ENCODE measurements at regions not wholly inside any gene's neighbourhood (a gene's known extent, or its start where the extent isn't known, plus 50 kb on each side); places are given as distances from the start of the nearest gene placed in this dataset.

DNA sequence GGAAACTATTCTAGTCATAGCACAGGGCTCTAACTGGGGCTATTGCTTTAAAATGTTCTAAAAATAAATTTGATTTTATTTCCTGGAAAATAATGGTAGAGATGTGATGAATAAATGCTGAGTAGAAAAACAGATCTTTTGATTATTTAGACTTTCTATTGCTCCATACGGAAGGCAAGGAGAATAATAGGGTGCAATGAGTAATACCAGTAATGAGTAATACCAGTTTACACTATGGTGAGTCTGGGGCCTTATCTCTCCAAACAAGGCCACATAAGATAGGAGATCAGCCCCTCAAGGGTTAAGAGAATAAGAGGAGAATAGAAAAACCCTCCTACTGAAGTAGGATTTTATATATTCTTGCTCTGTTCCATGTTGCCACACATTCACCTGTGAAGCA is 390.4 kb downstream of the KLF5 start:
- Histone ChIP-seq H4K20me1 (ENCODE audit: insufficient read depth, low read length) (no peaks in the 10 kb centered on the region), H3F3A (ENCODE audit: insufficient read depth, low read length) (no peaks in the 10 kb centered on the region), H3K79me2 (ENCODE audit: insufficient read depth, low read length) (no peaks in the 10 kb centered on the region), H3K9me2 (ENCODE audit: low read depth, low read length) (no peaks in the 10 kb centered on the region), H3K4me3 (ENCODE audit: low read depth, low read length, poor library complexity, severe bottlenecking) (no peak overlapping the region), H3K4me2 (ENCODE audit: low read length) (no peak overlapping the region), H3K27ac (ENCODE audit: low read depth, low read length, poor library complexity, severe bottlenecking) (no peak overlapping the region), H3K36me3 (ENCODE audit: insufficient read depth, low read length) (no peaks in the 10 kb centered on the region), H3K4me1 (ENCODE audit: insufficient read depth, low read length, severe bottlenecking) (no peaks in the 10 kb centered on the region), H2AFZ (ENCODE audit: low read length) (no peak overlapping the region), H3K9me3 (ENCODE audit: low read length) (no peaks in the 10 kb centered on the region), H3K9ac (ENCODE audit: low read length) (no peak overlapping the region), H3K27me3 (ENCODE audit: insufficient read depth, low read length) (no peaks in the 10 kb centered on the region)
- no peak for TF ChIP-seq EZH2 (IDR thresholded peaks at IDR 0.05; ENCODE audit: borderline replicate concordance, low read length)
- TF ChIP-seq, protein P1, sequence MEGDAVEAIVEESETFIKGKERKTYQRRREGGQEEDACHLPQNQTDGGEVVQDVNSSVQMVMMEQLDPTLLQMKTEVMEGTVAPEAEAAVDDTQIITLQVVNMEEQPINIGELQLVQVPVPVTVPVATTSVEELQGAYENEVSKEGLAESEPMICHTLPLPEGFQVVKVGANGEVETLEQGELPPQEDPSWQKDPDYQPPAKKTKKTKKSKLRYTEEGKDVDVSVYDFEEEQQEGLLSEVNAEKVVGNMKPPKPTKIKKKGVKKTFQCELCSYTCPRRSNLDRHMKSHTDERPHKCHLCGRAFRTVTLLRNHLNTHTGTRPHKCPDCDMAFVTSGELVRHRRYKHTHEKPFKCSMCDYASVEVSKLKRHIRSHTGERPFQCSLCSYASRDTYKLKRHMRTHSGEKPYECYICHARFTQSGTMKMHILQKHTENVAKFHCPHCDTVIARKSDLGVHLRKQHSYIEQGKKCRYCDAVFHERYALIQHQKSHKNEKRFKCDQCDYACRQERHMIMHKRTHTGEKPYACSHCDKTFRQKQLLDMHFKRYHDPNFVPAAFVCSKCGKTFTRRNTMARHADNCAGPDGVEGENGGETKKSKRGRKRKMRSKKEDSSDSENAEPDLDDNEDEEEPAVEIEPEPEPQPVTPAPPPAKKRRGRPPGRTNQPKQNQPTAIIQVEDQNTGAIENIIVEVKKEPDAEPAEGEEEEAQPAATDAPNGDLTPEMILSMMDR (IDR thresholded peaks at IDR 0.05; ENCODE audit: low read length): no peak

DNA sequence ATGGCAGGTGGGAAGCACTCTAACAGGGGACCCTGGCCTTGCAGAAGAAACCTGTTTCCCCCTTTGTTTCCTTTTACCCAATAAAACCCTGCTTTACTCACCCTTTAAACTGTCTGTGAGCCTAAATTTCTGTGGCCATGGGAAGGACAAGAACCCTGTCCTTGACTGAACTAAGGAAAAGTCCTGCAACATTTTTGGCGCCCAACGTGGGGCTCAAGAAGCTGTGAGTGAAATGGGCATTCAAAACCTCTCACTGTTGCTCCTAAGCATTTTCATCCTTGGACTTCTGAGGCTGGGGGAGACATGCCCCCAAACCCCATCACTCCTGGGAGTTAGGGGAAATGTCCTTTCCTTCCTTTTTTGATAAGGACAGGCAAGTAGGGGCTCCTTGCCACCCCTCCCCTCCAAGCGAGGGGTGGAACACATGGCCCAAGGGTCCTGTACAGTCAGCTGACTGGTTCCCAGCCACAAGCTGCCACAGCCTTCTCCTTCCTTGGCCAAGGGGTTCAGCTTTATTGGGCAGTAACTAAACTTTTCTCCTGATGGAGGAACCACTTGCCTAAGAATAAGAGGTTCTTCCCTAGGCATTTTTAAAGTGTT is 381.6 kb downstream of the KLF5 start:
- Histone ChIP-seq H3K27ac (ENCODE audit: low read depth, low read length, poor library complexity, severe bottlenecking) (no peak overlapping the region), H3K9me2 (ENCODE audit: low read depth, low read length) (no peaks in the 10 kb centered on the region), H3K4me3 (ENCODE audit: low read depth, low read length, poor library complexity, severe bottlenecking) (no peak overlapping the region), H3K4me2 (ENCODE audit: low read length) (no peak overlapping the region), H3K4me1 (ENCODE audit: insufficient read depth, low read length, severe bottlenecking) (no peaks in the 10 kb centered on the region), H2AFZ (ENCODE audit: low read length) (no peak overlapping the region), H3F3A (ENCODE audit: insufficient read depth, low read length) (no peaks in the 10 kb centered on the region), H4K20me1 (ENCODE audit: insufficient read depth, low read length) (no peaks in the 10 kb centered on the region), H3K27me3 (ENCODE audit: insufficient read depth, low read length) (no peaks in the 10 kb centered on the region), H3K36me3 (ENCODE audit: insufficient read depth, low read length) (no peaks in the 10 kb centered on the region), H3K9ac (ENCODE audit: low read length) (no peak overlapping the region), H3K9me3 (ENCODE audit: low read length) (peaks cover 17% of the 10 kb centered on the region), H3K79me2 (ENCODE audit: insufficient read depth, low read length) (no peaks in the 10 kb centered on the region)
- TF ChIP-seq EZH2 (IDR thresholded peaks at IDR 0.05; ENCODE audit: borderline replicate concordance, low read length): no peak
- TF ChIP-seq, protein P1 (IDR thresholded peaks at IDR 0.05; ENCODE audit: low read length): no peak

DNA sequence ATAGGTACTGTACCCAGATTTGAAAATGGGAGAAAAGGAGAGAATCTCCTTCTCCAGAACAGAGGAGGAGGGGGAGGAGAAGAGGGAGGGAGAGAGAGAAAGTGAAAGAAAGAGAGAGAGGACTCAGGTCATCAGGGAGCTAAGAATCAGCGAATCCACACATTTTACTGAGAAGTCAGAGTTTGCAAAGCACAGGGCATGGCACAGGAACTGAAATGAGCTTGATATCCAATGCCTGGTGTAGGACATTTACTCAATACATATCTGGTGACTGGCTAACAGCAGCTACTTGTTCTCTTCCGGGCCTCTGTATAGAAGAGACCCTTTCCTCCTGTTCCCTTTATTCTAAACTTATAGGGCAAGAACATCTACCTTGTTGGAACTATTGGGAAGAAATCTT is 375.1 kb downstream of the KLF5 start:
- TF ChIP-seq, protein P1 (IDR thresholded peaks at IDR 0.05; ENCODE audit: low read length): no peak
- TF ChIP-seq EZH2 (IDR thresholded peaks at IDR 0.05; ENCODE audit: borderline replicate concordance, low read length): no peak
- Histone ChIP-seq H3K79me2 (ENCODE audit: insufficient read depth, low read length) (no peaks in the 10 kb centered on the region), H3K27me3 (ENCODE audit: insufficient read depth, low read length) (no peaks in the 10 kb centered on the region), H3K4me2 (ENCODE audit: low read length) (no peak overlapping the region), H3F3A (ENCODE audit: insufficient read depth, low read length) (no peaks in the 10 kb centered on the region), H3K9ac (ENCODE audit: low read length) (no peak overlapping the region), H4K20me1 (ENCODE audit: insufficient read depth, low read length) (no peaks in the 10 kb centered on the region), H3K27ac (ENCODE audit: low read depth, low read length, poor library complexity, severe bottlenecking) (no peak overlapping the region), H3K4me3 (ENCODE audit: low read depth, low read length, poor library complexity, severe bottlenecking) (no peak overlapping the region), H3K9me2 (ENCODE audit: low read depth, low read length) (no peaks in the 10 kb centered on the region), H3K4me1 (ENCODE audit: insufficient read depth, low read length, severe bottlenecking) (no peaks in the 10 kb centered on the region), H2AFZ (ENCODE audit: low read length) (no peak overlapping the region), H3K36me3 (ENCODE audit: insufficient read depth, low read length) (no peaks in the 10 kb centered on the region), H3K9me3 (ENCODE audit: low read length) (no peaks in the 10 kb centered on the region)
